Left renal cortex interstitium (tissue), 4 donors: ENCODE measurements at regions not wholly inside any gene's neighbourhood (a gene's known extent, or its start where the extent isn't known, plus 50 kb on each side); places are given as distances from the start of the nearest gene placed in this dataset.
"Not testable (repeated sequence)": the region's sequence is repeated elsewhere in the genome, so short reads cannot be mapped to it uniquely, and the experiment has no call there.

Experiments
- DNase-seq, 4 donors: peaks; one replicate each; pipeline ENCODE4 v3.0.0-alpha.2; 2013; ENCODE audit warnings: low read depth in 4 of 4, low spot score in 2 of 4, missing footprints in 1 of 4

DNA sequence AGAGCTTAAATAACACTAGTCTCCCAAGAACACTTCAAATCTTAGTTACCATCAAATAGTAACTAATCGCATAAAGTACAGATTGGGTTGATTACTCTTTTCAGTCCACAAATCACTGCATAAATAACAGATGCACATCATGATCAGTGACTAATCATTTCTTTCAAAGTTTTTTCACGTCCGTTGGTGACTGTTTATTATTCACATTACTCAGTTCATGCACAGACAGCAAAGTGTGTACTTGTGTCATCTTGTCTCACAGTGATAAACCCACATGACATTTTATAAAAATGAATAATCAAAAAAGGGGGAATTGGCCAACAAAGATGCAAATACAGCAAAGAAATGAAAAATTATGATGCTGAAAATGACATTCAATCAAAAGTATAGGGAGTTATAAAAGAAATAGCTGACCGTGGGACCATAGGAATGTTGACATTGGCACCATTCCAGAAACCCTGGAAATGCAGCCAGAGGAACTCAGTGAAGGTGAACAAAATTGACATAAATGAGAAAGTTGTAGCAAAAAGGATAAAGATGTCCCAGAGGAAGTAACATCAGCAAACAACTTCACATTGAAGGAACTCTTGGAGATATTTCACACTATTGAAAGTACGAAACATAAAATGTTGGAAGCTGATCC is 161.5 kb downstream of the SOX3 start:
- no peak for DNase-seq

DNA sequence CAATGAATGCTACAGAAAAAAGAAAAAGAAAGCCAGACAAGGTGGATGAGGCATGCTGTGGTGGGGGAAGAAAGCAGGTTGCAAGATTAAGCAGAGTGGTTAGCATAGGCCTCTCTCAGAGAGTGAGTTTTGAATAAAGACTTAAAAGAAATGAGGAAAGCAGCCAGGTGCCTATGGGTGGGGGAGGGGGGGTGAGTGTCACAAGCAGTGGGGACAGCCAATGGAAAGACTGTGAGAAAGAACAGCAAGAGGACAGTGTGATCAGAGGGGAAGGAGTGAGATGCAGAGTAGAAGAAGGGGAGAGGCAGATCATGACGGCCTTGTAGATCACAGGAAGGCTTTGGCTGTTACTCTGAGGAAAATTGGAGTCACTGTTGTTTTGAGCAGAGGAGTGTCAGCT is 162.5 kb downstream of the SOX3 start:
- DNase-seq, result no peak

DNA sequence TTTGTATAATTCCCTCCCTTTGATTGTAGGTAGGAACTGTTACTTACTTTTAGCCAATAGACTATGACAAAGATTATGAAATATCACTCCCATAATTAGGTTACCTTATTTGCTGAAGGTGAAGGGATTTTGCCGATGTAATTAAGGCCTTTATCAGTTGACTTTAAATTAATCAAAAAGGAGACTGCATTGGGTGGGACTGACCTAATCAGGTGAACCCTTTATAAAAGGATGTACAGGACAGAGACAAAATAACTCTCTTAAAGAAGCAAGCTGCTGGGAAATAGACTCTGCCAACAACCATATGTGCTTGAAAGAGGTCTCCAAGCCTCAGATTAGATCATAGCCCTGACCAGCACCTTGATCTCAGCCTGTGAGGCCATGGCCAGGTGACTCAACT is 167.6 kb downstream of the SOX3 start:
- DNase-seq, result no peak

DNA sequence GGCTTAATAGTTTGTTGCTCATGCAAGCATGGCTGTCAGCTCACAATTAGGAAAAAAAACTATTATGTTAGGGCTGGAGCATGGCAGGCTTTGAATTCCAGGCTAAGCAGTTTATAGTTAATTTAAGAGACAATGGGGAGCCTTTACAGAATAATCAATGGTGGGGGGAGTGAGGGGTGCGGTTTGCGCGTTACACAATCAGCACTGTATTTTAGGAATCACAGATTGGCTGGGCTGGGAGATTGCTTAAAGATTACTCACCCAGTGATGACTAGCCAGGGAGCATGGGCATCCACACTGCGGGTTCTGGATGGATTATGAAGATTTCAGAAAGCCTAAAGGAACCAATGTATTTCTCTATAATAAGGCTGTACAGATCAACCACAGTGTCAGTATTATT is 186.6 kb downstream of the SOX3 start:
- DNase-seq, result no peak

DNA sequence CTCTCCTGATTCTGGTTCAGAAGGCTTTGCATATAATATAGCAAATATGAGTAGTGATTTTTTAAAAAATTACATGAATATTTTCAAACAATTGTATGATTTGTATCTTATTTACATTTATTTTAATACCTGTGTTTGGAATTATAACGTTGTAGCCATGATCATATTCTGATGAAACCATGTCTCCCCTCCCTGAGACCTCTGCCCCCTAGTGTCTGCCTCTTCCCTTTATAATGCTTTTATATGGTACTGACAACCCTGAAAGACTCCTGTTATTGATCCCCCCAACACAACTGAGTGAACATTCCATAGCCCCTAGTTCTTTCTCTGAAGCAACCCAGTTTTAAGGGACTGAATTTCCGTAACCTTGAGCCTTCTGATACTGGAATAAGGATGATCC is 187.4 kb downstream of the SOX3 start:
- no peak for DNase-seq

DNA sequence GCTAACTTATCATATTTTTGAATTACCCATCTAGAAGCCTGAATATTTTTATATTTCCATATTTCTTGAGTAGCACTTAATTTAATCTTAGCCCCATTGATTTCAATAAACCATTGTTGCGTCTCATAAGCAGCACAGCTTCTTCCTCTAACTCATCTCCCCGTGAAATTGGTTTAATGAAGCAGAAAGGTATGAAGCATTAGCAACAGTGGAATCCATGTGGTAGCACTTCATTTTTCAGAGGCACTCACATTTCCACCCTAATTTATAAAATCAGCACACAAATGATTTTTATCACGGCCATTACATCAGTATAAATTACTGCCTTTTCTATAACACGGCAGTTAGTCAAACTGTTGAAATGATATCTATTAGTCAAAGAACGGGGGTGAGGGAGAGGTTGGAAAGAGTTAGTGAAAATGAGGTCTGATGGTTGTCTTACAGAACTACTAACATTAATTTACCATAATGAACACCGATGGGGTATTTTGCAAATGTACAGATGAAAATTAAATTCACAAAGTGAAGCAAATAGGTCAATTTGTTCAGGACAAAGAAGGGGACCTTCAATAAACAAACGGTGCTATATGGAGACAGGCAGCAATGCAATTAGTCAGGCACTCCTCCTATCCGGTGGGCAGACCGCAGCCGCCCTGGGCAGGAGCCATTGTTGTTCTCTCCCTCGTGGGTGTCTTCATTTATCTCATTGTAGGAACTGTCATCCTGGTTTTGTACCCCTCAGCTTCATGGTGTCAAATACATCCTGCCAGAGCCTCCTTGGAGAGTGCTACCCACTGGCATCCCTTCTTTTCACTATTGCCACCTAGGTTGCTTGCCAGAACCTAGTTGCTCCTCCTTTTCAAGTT is 205.7 kb downstream of the SOX3 start:
- DNase-seq, result no peak

DNA sequence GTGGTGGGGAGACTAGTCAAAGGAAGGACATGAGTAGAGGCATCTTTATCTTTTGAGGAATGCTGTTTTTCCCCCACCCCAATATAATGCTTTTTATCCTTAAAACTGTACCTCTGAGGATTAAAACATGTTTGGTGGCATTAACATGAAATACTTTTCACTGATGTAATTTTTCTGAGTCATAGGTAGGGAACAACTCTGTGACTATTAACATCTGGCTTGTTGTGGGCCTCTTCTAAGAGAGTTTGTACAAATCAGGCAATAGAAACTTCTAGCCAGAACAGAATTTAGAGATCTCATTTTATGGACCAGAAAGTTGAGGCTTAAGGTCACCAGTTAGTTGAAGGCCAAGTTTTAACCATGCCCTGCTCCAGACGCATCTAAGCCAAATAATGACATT is 207.6 kb downstream of the SOX3 start:
- DNase-seq, result no peak

DNA sequence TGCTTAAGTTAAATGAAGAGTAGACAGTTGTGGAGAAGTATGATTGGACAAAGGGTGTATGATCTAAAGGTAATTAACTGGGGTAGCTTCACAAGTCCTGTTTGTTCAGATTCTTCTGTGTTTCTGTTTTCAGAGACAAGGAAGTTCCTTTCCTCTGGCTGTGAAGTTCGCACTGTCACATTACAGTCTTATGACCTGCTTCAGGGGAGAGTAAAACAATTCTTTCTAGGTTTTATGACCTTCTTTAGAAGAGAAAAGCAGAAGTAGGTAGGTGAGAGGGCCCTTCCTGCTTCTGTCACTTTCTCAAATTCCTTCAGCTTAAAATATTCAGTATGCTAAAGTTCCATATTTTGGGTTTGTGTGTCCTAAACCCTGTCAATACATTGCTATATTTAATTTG is 211.9 kb downstream of the SOX3 start:
- no peak for DNase-seq

DNA sequence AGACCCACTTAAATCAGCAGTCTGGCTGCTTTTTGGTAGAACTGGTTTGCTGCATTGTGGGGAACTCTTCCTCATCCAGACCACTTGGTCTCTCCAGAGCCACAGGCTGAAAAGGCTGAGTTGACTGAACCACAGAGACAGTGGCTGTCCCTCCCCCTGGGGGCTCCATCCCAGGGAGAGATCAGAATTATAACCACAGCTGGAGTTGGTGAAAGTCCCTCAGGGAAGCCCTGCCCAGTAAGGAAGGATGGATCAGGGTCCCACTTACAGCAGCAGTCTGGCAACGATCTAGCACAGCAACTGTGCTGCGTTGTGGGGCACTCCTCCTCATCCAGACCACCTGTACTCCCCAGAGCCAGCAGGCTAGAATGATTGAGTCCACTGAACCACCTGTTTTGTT is 212.7 kb downstream of the SOX3 start:
- no peak for DNase-seq

DNA sequence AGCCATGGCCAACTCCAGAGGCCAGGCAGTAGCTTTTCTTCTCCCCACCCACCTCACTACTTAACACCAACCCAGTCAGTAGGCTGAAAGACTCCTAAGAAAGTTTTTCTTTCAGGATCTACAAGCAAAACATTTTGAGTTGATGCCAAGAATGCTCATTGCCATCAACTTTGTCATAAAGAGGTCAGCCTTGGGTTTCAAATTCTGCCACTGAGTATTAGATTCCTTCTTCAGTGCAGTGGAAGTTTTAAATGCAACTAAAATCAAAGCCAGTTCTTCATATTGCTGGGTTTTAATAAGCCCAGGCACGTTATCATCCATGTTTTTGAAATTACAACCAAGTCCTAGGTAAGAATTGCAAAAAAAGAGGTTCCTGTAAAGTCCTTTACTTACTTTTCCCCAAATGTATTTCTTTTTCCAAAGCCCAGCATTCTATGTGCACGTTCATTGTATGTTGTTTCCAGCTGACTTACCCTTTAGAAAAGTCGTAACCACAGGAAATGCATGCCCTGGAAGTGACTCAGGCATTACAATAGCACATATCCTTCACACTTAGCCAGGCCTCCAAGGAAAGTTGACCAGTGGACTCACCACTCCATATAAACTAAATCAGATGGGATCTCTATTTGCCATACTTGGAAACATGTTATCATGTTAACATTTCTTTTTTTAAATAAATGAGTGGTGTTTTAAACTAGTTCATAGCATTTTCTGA is 229.9 kb downstream of the SOX3 start:
- no peak for DNase-seq

DNA sequence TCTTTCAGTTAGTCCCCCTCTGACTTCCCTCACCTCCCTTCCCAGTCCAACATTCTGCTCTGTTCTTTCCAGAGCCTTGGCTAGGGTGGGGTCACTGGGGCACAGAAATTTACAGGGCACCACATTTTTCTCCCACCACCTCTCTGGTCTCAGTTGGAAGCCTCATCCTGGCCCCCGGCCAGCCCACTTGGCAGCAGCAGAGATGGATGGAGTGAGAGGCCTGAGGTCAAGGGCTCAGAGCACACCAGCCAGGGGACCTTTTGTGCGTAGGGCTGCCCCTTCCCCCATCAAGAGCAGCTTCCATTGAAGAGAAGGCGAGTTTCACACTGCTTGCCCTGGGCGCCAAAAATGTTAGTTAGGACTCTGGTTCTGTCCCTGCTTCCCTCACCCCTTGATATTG is 230.9 kb downstream of the SOX3 start:
- no peak for DNase-seq

DNA sequence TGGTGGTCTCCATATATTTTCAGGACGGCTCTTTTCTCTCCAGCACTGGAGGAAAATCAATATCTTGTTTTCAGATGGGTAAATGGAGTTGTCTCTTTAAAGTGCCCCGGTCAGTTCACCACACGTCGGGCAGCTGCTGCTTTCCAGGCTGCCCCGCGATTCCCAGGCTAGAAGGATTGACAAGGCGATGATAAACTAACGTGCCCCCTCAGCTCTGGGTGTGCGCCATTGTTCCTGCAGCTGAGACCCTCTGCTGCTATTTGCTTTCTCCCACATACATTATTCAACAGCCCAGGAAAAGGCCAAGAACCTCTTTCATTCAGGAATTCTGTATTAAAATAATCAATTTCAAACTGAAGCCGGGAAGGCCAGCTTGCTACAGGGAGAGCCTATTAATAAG is 254.5 kb downstream of the SOX3 start:
- no peak for DNase-seq

DNA sequence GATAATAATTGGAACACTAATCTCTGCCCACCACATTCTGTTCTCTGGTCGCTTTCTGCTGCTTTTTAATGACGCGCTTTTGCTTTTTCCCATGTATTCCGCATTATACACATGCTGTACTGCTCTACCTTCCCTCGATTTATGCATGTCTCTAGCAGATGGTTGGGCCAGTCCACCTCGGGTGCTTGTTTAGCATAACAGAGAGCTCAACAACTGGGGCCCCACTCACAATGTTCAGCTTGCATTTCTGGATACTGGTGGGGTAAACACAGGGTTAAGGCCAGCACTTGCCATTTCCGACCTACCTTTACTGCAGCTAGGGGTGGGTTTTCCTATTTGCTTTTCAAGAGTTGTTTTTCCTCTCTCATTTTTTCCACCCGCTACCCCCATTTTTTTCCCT is 255.8 kb downstream of the SOX3 start:
- no peak for DNase-seq

DNA sequence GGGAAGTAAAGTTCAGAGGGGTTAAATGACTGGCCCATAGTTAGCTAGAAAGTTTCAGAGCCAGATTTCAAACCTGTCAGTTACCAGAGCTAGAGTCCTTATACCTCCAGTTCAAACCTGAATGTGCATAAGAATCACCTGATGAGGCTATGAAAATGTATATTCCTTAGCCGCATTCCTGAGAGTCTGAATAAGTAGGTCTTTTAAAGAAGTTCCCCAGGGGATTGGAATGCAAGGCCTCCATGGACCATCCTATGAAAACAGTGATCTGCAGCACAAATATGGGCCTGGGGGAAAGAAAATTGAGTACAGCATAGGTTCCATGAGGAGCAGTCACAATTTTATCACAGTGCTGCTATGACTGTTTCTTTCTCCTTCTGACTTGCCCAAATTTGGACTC is 263.9 kb upstream of the CXorf66 start:
- no peak for DNase-seq

DNA sequence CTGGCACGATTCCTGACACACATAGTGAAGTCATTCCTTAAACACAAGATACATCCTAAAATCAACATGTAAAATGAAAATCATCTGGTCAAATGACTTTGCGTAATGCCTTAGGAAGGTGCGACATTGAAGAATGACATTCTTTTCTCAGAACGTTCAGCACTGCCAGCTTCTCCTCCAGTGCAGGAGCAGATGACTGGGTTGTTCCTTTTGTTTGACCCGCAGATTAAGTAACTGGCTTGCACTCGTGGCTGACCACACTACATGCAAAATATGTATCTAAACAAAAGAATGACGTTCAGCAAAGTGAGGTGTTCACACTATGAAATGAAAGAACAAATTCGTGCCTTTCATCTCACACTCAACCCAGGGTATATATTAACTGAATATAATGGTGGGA is 260.7 kb upstream of the CXorf66 start:
- DNase-seq, result not testable (repeated sequence)

DNA sequence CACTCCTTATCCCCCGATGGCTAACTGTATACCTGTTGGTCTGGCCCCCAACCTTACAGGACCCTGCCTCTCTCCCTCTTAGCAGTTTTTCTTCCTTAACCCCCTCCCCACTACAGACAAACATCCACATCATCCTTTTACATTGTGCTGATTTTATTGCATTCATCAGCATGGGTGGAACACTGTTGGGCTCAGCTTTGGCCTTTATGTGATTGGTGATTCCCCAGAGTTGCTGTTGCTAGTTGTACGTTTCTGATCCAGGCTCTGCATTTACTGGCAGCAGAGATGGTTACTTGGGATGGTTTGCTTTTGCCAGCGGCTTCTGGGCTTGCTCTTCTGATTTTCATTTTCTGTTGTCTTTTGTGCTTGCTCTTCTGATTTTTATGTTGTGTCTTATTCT is 250.6 kb upstream of the CXorf66 start:
- DNase-seq, result not testable (repeated sequence)

DNA sequence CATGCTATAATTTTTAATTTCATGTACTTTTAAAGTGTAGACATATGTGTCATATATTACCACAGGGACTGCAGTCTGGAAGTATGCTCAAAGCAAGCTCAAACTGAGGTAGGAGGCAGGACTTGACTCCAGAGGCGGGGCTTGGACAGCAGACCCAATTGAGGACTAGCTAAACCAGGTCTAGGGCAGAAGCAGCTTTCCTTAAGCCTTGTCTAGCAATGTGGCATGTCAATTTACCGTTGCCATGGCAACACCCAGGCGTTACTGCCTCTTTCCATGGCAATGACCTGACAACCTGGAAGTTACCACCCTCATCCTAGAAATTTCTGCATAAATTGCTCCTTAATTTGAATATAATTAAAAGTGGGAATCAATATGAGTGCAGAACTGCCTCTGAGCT is 249.2 kb upstream of the CXorf66 start:
- not testable (repeated sequence) for DNase-seq

DNA sequence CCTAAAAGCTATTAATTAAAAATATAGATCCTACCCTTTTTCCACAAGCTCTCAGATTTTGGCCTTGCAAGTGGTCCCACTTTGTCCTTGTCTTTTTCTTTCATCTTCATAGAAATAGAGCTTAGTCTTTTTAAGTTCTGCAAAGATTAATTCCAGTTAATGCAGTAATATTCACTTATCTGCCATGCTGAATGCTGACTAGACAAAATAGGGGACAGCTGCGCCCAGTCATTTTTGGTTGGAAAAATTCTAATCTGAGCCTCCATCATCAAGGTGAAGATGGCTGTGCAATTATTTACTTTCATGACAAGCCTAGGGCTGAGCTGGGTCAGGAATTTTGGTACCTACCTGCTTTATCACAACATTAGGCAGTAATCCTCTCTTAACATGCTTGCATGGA is 241.3 kb upstream of the CXorf66 start:
- no peak for DNase-seq

DNA sequence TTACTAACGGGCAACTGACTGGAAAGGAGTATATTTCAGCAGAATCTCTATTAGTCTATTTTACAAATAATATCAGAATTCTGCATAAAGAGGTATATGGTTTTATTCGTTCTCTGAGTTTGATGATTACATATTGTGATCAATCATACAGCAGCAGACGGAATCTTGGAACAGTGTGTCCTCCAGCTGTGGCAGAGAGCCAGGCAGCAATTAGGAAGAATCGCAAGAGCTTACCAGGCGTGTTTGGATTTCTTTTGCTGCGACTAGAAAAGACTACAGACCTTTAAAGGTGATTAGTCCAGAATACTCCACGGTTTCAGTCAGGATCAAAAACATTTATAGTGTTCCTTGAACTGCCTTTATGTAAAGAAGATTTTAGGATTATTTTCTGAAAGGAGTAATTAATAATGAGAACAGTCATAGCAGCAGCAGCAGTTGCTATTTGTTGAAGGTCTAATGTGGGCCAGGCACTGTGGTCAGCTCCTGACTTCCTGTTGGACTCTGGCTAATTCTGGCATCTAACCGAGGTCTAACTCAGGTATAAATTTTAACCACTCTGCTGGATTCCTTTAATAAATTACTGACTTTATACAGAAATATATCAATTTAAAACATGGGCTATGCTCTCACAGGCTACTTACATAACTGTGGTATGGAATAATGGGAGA is 225.3 kb upstream of the CXorf66 start:
- no peak for DNase-seq

DNA sequence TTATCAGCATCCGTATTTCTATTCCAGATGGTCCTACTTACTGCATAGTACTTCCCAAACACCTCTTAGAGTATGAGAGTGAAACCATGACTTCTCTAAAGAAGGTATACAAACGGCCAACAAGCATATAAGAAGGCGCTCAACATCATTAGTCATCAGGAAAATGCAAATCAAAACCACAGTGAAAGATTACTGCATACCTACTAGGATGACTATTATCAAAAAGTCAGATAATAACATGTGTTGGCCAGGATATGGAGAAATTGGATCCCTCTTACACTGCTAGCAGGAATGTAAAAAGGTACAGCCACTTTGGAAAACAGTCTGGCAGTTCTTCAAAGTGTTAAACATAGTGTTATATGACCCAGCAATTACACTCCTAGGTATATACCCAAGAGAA is 215.3 kb upstream of the CXorf66 start:
- DNase-seq, result no peak

DNA sequence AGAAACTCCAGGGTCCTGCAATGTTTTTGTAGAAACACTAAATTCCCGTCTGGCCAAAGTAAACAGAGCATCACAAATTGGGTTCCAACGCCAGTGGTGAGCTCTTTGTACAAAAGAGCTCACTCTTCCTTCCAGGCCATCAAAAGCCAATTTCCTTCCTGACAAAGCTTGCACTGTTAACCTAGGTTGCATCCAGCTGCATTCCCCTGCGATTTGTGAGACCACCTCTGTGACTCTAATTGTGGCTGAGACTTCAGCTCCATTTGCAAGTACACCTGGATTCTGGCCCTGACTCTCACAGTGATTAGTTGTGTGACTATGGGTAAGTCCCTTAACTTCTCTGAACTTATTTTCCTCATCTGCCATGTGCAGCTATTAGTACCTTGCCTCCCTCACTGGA is 212.5 kb upstream of the CXorf66 start:
- DNase-seq, result no peak
